ENCODE measurements at regions not wholly inside any gene's neighbourhood (a gene's known extent, or its start where the extent isn't known, plus 50 kb on each side); places are given as distances from the start of the nearest gene placed in this dataset.
"Not testable (repeated sequence)": the region's sequence is repeated elsewhere in the genome, so short reads cannot be mapped to it uniquely, and the experiment has no call there.

DNA sequence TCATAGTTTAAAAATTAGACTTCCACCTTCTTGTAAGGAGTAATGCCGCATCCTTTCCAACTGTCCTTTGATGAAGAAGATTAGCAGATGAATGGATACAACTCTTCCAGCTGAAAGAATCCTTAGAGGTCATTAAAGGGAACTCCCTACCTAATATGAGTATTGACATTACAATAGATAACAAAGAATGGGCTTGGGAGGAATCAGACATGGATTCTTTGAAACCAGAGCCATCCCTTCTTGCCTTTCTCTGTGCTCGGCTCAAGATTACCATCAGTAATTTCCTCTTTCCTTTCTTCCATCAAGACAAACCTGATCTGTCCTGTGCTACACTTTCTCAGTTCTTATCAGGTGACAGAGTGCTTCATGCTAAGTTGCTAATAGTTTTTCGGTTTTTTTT, 83.8 kb downstream of the GOLGA8K start:
- TF ChIP-seq POLR2AphosphoS5, EP300, CTCF, POLR2A (IDR thresholded peaks at IDR 0.05): not testable (repeated sequence)
